ENCODE measurements at regions not wholly inside any gene's neighbourhood (a gene's known extent, or its start where the extent isn't known, plus 50 kb on each side); places are given as distances from the start of the nearest gene placed in this dataset.

DNA sequence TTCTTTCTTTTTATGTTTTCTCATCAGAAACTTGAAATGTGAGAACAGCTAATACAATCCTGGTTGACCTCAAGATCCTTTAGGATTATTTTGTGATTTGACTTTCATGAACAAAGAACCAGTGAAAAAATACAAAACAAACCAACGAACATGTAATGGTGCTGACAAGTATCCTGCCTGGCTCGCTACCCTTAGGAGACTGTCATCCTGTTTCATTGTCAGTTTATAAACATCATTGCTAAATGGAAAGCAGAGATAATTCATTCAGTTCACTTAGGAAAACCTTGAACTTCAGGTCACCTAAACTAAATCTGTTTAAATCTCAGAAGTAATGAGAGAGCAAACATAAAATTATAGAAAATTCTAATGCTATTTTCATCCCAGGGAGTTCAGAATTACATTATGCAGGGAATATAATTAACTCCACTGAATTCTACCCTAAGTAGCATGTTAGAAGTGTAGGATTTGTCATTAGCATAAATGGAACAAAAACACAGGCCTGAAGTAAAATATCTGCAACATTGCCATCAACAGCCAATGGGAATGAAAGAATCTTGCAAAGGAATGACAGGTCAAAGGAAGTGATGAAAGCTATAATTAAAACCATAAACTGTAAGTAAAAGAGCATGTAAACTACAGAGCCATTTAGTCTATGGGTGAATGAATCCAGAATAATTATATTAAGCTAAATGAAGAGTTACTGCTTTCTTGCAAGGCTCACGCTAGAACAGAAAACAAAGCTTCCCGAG, 401.2 kb upstream of the MANEA start:
- TF ChIP-seq EZH2phosphoT487 (IDR thresholded peaks at IDR 0.05; ENCODE audit: borderline replicate concordance) (no peak), CBX3 (IDR thresholded peaks at IDR 0.05; ENCODE audit: low read depth) (no peak), SIN3A (IDR thresholded peaks at IDR 0.05; ENCODE audit: low read depth) (no peak)
- TF ChIP-seq, protein P1, sequence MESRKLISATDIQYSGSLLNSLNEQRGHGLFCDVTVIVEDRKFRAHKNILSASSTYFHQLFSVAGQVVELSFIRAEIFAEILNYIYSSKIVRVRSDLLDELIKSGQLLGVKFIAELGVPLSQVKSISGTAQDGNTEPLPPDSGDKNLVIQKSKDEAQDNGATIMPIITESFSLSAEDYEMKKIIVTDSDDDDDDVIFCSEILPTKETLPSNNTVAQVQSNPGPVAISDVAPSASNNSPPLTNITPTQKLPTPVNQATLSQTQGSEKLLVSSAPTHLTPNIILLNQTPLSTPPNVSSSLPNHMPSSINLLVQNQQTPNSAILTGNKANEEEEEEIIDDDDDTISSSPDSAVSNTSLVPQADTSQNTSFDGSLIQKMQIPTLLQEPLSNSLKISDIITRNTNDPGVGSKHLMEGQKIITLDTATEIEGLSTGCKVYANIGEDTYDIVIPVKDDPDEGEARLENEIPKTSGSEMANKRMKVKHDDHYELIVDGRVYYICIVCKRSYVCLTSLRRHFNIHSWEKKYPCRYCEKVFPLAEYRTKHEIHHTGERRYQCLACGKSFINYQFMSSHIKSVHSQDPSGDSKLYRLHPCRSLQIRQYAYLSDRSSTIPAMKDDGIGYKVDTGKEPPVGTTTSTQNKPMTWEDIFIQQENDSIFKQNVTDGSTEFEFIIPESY (IDR thresholded peaks at IDR 0.05; ENCODE audit: extremely low read depth, insufficient replicate concordance, low read length) = no peak
- TF ChIP-seq, protein P2, sequence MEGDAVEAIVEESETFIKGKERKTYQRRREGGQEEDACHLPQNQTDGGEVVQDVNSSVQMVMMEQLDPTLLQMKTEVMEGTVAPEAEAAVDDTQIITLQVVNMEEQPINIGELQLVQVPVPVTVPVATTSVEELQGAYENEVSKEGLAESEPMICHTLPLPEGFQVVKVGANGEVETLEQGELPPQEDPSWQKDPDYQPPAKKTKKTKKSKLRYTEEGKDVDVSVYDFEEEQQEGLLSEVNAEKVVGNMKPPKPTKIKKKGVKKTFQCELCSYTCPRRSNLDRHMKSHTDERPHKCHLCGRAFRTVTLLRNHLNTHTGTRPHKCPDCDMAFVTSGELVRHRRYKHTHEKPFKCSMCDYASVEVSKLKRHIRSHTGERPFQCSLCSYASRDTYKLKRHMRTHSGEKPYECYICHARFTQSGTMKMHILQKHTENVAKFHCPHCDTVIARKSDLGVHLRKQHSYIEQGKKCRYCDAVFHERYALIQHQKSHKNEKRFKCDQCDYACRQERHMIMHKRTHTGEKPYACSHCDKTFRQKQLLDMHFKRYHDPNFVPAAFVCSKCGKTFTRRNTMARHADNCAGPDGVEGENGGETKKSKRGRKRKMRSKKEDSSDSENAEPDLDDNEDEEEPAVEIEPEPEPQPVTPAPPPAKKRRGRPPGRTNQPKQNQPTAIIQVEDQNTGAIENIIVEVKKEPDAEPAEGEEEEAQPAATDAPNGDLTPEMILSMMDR (IDR thresholded peaks at IDR 0.05 in 2 of 3, conservative IDR thresholded peaks at IDR 0.05 in 1 of 3; ENCODE audit: borderline replicate concordance in 1 of 3, insufficient read depth in 1 of 3, low read depth in 2 of 3, low read length in 2 of 3) = no peak
- H3K9ac ChIP-seq (ENCODE audit: low read length) = no peak overlapping the region
- no peak overlapping the region for H3K4me2 ChIP-seq (ENCODE audit: low read length)

More for the DNA sequence above, 401.2 kb upstream of the MANEA start:
- no peak overlapping the region for H3K27ac ChIP-seq (ENCODE audit: low read depth, low read length)
- no peaks in the 10 kb centered on the region for H3K4me1 ChIP-seq (ENCODE audit: control insufficient read depth in 1 of 2, insufficient read depth in 2 of 2, low read length in 2 of 2)
- no peaks in the 10 kb centered on the region for H3K27me3 ChIP-seq (ENCODE audit: insufficient read depth, low read length)
- intact Hi-C loops (cut with micrococcal nuclease) = no loop called here
- no peak overlapping the region for H3K4me3 ChIP-seq (replicated peaks in 1 of 2; ENCODE audit: low read depth in 1 of 2, low read length in 2 of 2)
- H3K79me2 ChIP-seq (ENCODE audit: insufficient read depth, low read length) = no peaks in the 10 kb centered on the region
- H3K9me2 ChIP-seq (ENCODE audit: insufficient read depth) = no peaks in the 10 kb centered on the region; the same call in 1 of the 2 replicates
- no peak overlapping the region for H2AFZ ChIP-seq (ENCODE audit: low read depth, low read length, poor library complexity, severe bottlenecking)
- H3K36me3 ChIP-seq (ENCODE audit: control insufficient read depth in 1 of 2, insufficient read depth in 2 of 2, low read length in 2 of 2) = no peaks in the 10 kb centered on the region
- H3K9me3 ChIP-seq (ENCODE audit: control insufficient read depth in 1 of 2, insufficient read depth in 1 of 2, low read depth in 1 of 2, low read length in 2 of 2) = no peaks in the 10 kb centered on the region; a peak in 1 of 4 replicates
- CTCF ChIA-PET = no interaction called here
- DNase-seq (ENCODE audit: low read depth, low spot score) (no peak), ATAC-seq (no peak)
- POLR2A ChIA-PET = no interaction called here
- BruUV-seq (replicated peaks) = no TSS peak
- no peaks in the 10 kb centered on the region; the same call in 1 of the 2 replicates for H4K20me1 ChIP-seq (ENCODE audit: insufficient read depth)
- RAD21 ChIA-PET (ENCODE audit: low non-redundant PET in 1 of 2, low total read pairs in 2 of 2, uncharacterized antibody in 2 of 2, unreplicated experiment in 2 of 2) = no interaction called here
